GM19452 (cell line): ENCODE measurements at regions not wholly inside any gene's neighbourhood (a gene's known extent, or its start where the extent isn't known, plus 50 kb on each side); places are given as distances from the start of the nearest gene placed in this dataset.
A peak's percentile ranks its signal among the peaks of the same experiment; 100 is the strongest.
"Not testable (repeated sequence)": the region's sequence is repeated elsewhere in the genome, so short reads cannot be mapped to it uniquely, and the experiment has no call there.

Experiments used
- ATAC-seq: cut with Tn5 transposase; IDR thresholded peaks from one replicate; pipeline ENCODE4 v1.9.1; 2021; ENCODE audit not compliant: unreplicated experiment

- ATAC-seq = no peak
Observed at GRCh38 chr6:137313928-137314855, 95.0 kb upstream of the IFNGR1 start.

GRCh38 chr6:137313211-137313610 lies 94.0 kb upstream of the IFNGR1 start:
- ATAC-seq = no peak

GRCh38 chr6:137311940-137312339 lies 92.8 kb upstream of the IFNGR1 start:
- no peak for ATAC-seq

GRCh38 chr6:137309078-137309762 lies 90.0 kb upstream of the IFNGR1 start:
- ATAC-seq = no peak

- ATAC-seq = no peak
Observed at GRCh38 chr6:137307163-137307854, 88.1 kb upstream of the IFNGR1 start.

- ATAC-seq = no peak
Observed at GRCh38 chr6:137305691-137306090, 86.5 kb upstream of the IFNGR1 start.

- no peak for ATAC-seq
Observed at GRCh38 chr6:137304020-137304780, 85.0 kb upstream of the IFNGR1 start.

GRCh38 chr6:137303441-137303840 lies 84.3 kb upstream of the IFNGR1 start:
- no peak for ATAC-seq

- ATAC-seq = no peak
Observed at GRCh38 chr6:137299681-137300080, 80.5 kb upstream of the IFNGR1 start.

GRCh38 chr6:137297887-137298286 lies 78.7 kb upstream of the IFNGR1 start:
- no peak for ATAC-seq

GRCh38 chr6:137292326-137292725 lies 73.1 kb upstream of the IFNGR1 start:
- not testable (repeated sequence) for ATAC-seq

GRCh38 chr6:137291441-137291840 lies 72.3 kb upstream of the IFNGR1 start:
- ATAC-seq = no peak

GRCh38 chr6:137290601-137291261 lies 71.5 kb upstream of the IFNGR1 start:
- ATAC-seq = no peak

- no peak for ATAC-seq
Observed at GRCh38 chr6:137286916-137287315, 67.7 kb upstream of the IFNGR1 start.

GRCh38 chr6:137286368-137286767 lies 67.2 kb upstream of the IFNGR1 start:
- ATAC-seq = no peak

- ATAC-seq = no peak
Observed at GRCh38 chr6:137284811-137285110, 65.6 kb upstream of the IFNGR1 start.

- ATAC-seq = peak; percentile 81
Observed at GRCh38 chr6:137283940-137284810, 65.0 kb upstream of the IFNGR1 start.

- no peak for ATAC-seq
Observed at GRCh38 chr6:137283080-137283479, 63.9 kb upstream of the IFNGR1 start.

GRCh38 chr6:137282254-137282653 lies 63.1 kb upstream of the IFNGR1 start:
- no peak for ATAC-seq

- not testable (repeated sequence) for ATAC-seq
Observed at GRCh38 chr6:137279279-137279678, 60.1 kb upstream of the IFNGR1 start.
